K562 (cell line): ENCODE measurements at regions not wholly inside any gene's neighbourhood (a gene's known extent, or its start where the extent isn't known, plus 50 kb on each side); places are given as distances from the start of the nearest gene placed in this dataset. TPM values are rescaled to one million over a fixed set of nuclear protein-coding genes. Genes with fewer than 3 reads are reported as not detected.

Experiments used
- small RNA-seq: library from RNA; depleted of rRNA; stranded (forward); fragments of <200 nt; gene quantifications from one replicate; pipeline ENCODE3, GENCODE V24; 2014

Small RNA genes in the stretch of these regions (small RNA-seq; reads per million reads assigned to genes)
- gene AC103855.4 = not detected
